ENCODE measurements at regions not wholly inside any gene's neighbourhood (a gene's known extent, or its start where the extent isn't known, plus 50 kb on each side); places are given as distances from the start of the nearest gene placed in this dataset.

DNA sequence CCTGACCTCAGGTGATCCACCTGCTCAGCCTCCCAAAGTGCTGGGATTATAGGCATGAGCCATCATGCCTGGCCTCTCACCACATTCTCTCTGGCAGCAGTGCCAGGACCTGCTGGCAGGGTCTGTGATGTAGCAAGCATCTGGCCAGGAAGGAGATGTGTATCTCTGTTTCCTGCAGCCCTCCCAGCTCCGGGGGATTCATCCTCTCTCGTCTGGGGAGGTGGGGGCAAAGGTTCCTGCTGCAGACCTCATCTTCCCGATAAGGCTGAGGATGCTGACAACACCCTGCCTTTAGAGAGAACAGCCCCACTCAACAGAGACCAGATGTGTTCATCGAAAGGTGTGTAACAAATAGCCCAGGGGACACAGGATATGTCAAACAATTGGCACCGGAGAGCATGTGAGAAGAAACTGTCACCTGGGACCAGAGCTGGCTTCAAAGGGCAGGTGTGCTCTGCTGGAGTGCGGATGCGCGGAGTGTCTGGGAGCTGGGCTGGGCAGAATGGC is 54.8 kb upstream of the SEC14L1 start:
- DNase-seq (ENCODE audit: low read depth in 1 of 2, low spot score in 1 of 2) (no peak), FAIRE-seq (no peak), ATAC-seq (no peak)
- ChIA-PET POLR2A (no interaction called here), CTCF (interaction anchor here (0.6 to 6.8 kb wide), 38 partner anchors 8 to 583 kb away, joined by 3 to 121 read pairs (median 6); partner anchors contain the start of gene MGAT5B)
- Histone ChIP-seq H3K9me3 (no peaks in the 10 kb centered on the region), H3K4me1 (peaks cover 28% of the 10 kb centered on the region), H3K4me3 (no peak overlapping the region), H3K27ac (no peak overlapping the region; a peak in 1 of 6 replicates), H3K4me2 (peak overlapping the region; percentile 72)
- TF ChIP-seq HOXA7 (CRISPR knock-in tag; IDR thresholded peaks at IDR 0.05) (no peak), HOXB13 (CRISPR knock-in tag; IDR thresholded peaks at IDR 0.05; ENCODE audit: low read depth) (no peak), KDM1A (IDR thresholded peaks at IDR 0.05; ENCODE audit: low read depth) (no peak), ELK1 (IDR thresholded peaks at IDR 0.05; ENCODE audit: low read depth, low read length) (no peak), FOXS1 (CRISPR knock-in tag; IDR thresholded peaks at IDR 0.05) (no peak), NR3C1 (IDR thresholded peaks at IDR 0.05) (no peak), HOXB5 (CRISPR knock-in tag; IDR thresholded peaks at IDR 0.05) (no peak), POLR2AphosphoS2 (conservative IDR thresholded peaks at IDR 0.05; ENCODE audit: low read length) (no peak), HDAC2 (IDR thresholded peaks at IDR 0.05) (no peak), TP53 (CRISPR knock-in tag; IDR thresholded peaks at IDR 0.05) (no peak), TFCP2L1 (CRISPR knock-in tag; IDR thresholded peaks at IDR 0.05) (no peak), SMC3 (IDR thresholded peaks at IDR 0.05) (no peak), RAD21 (conservative IDR thresholded peaks at IDR 0.05 in 1 of 2, IDR thresholded peaks at IDR 0.05 in 1 of 2) (no peak), RARB (CRISPR knock-in tag; IDR thresholded peaks at IDR 0.05) (no peak), MYC (IDR thresholded peaks at IDR 0.05; ENCODE audit: borderline replicate concordance, low read length) (no peak), PBX3 (IDR thresholded peaks at IDR 0.05) (no peak), MAFK (IDR thresholded peaks at IDR 0.05; ENCODE audit: partially characterized antibody) (no peak)
- TF ChIP-seq, protein P1, sequence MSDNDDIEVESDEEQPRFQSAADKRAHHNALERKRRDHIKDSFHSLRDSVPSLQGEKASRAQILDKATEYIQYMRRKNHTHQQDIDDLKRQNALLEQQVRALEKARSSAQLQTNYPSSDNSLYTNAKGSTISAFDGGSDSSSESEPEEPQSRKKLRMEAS (IDR thresholded peaks at IDR 0.05) = no peak
- TF ChIP-seq, protein P2, sequence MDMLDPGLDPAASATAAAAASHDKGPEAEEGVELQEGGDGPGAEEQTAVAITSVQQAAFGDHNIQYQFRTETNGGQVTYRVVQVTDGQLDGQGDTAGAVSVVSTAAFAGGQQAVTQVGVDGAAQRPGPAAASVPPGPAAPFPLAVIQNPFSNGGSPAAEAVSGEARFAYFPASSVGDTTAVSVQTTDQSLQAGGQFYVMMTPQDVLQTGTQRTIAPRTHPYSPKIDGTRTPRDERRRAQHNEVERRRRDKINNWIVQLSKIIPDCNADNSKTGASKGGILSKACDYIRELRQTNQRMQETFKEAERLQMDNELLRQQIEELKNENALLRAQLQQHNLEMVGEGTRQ (IDR thresholded peaks at IDR 0.05) = no peak
- 24% methylated on average over 8 of the region's 8 CpGs for WGBS (ENCODE audit: missing lambda C conversion rate)

DNA sequence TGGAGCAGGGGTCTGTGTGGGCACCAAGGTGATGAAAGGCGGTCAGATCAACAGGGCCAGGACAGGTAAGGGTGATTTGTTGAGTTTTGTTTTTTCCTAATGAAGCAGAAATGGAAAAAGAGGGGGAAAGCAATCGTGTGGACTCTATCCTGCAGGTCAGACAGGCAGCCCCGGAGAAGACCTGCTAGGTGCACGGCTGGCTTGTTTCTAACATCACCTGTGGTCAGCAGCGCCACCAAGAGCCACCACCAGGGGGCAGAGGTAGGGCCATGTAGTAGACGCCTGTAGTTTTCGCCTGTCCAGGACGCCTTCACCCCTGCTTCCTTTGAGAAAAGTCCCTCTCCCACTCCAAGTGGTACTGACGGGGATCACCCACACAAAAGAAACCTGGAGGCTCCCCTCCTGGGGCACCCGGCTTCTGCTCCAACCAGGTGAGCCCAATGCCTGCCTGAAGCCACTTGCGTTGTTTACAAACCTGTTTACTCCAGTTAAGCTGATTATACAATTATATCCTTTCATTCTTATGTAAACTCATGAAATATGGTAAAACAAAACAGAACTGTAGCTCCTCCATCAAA is 54.2 kb upstream of the SEC14L1 start:
- peak; percentile 95 for TF ChIP-seq SMC3 (IDR thresholded peaks at IDR 0.05)
- TF ChIP-seq ZFP36 (IDR thresholded peaks at IDR 0.05; ENCODE audit: borderline replicate concordance, partially characterized antibody) = peak; percentile 2
- TF ChIP-seq ESRRA (IDR thresholded peaks at IDR 0.05; ENCODE audit: borderline replicate concordance, low read length) = no peak
- no peak for TF ChIP-seq CEBPB (IDR thresholded peaks at IDR 0.05)
- 0 out of 5 replicates have a peak, but pooled peaks of 1 of the 2 experiments have one; percentile 25 for TF ChIP-seq JUN (IDR thresholded peaks at IDR 0.05)
- TF ChIP-seq TFCP2L1 (CRISPR knock-in tag; IDR thresholded peaks at IDR 0.05) = no peak
- peak; percentile 83 to 86 for TF ChIP-seq RAD21 (conservative IDR thresholded peaks at IDR 0.05 in 1 of 2, IDR thresholded peaks at IDR 0.05 in 1 of 2)
- TF ChIP-seq, protein P3, sequence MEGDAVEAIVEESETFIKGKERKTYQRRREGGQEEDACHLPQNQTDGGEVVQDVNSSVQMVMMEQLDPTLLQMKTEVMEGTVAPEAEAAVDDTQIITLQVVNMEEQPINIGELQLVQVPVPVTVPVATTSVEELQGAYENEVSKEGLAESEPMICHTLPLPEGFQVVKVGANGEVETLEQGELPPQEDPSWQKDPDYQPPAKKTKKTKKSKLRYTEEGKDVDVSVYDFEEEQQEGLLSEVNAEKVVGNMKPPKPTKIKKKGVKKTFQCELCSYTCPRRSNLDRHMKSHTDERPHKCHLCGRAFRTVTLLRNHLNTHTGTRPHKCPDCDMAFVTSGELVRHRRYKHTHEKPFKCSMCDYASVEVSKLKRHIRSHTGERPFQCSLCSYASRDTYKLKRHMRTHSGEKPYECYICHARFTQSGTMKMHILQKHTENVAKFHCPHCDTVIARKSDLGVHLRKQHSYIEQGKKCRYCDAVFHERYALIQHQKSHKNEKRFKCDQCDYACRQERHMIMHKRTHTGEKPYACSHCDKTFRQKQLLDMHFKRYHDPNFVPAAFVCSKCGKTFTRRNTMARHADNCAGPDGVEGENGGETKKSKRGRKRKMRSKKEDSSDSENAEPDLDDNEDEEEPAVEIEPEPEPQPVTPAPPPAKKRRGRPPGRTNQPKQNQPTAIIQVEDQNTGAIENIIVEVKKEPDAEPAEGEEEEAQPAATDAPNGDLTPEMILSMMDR (IDR thresholded peaks at IDR 0.05) = peak; percentile 96
- TF ChIP-seq, protein P1 (IDR thresholded peaks at IDR 0.05) = peak; percentile 44
- no peak for TF ChIP-seq RARB (CRISPR knock-in tag; IDR thresholded peaks at IDR 0.05)
- WGBS (ENCODE audit: missing lambda C conversion rate) = 16% methylated on average over 9 of the region's 11 CpGs
- CTCF ChIA-PET = interaction anchor here (0.6 to 6.8 kb wide), 74 partner anchors 8 to 866 kb away, joined by 3 to 121 read pairs (median 4); partner anchors contain the start of genes MGAT5B and SEC14L1
- peak overlapping the region; percentile 72 for H3K4me2 ChIP-seq
- peak; percentile 87 to 90 for DNase-seq (ENCODE audit: low read depth in 1 of 2, low spot score in 1 of 2)
- no peaks in the 10 kb centered on the region for H3K9me3 ChIP-seq
- no peak overlapping the region for H3K4me3 ChIP-seq
- ATAC-seq = peak; percentile 77 to 80
- POLR2A ChIA-PET = interaction anchor here (0.6 kb wide), 1 partner anchor 9 kb away, joined by 4 read pairs; no protein-coding TSS in a partner anchor
- peaks cover 28% of the 10 kb centered on the region for H3K4me1 ChIP-seq
- no peak for FAIRE-seq
- H3K27ac ChIP-seq = peak overlapping the region; percentile 56 to 81

All from A549 (cell line).